HepG2 (cell line): ENCODE measurements at regions not wholly inside any gene's neighbourhood (a gene's known extent, or its start where the extent isn't known, plus 50 kb on each side); places are given as distances from the start of the nearest gene placed in this dataset.

Source experiments
- GLI4 ChIP-seq: sonication (generic); formaldehyde crosslinking; IDR thresholded peaks from 2 replicates; pipeline ENCODE4 v1.5.1; 2020; ENCODE audit warnings: missing genetic modification reagents, mild to moderate bottlenecking, moderate library complexity, borderline replicate concordance
- MATR3 ChIP-seq: sonication (generic); formaldehyde crosslinking; IDR thresholded peaks from 2 replicates; pipeline ENCODE4 v1.4.0; 2020; ENCODE audit warnings: missing genetic modification reagents
- RELA ChIP-seq: sonication (generic); formaldehyde crosslinking; IDR thresholded peaks from 2 replicates; pipeline ENCODE4 v1.4.0; 2020; ENCODE audit warnings: missing genetic modification reagents
- SRSF1 ChIP-seq: fragments of 200-400 bp; formaldehyde crosslinking; optimal IDR thresholded peaks from 2 replicates; pipeline ENCODE3; 2017; ENCODE audit warnings: mild to moderate bottlenecking, low read depth, low read length, moderate library complexity
- TEAD2 ChIP-seq: sonication (generic); formaldehyde crosslinking; IDR thresholded peaks from 2 replicates; pipeline ENCODE4 v1.9.0; 2021; ENCODE audit warnings: missing genetic modification reagents
- TMF1 ChIP-seq: sonication (generic); formaldehyde crosslinking; IDR thresholded peaks from 2 replicates; pipeline ENCODE4 v1.8.1; 2022; ENCODE audit warnings: low read depth, missing genetic modification reagents
- ZFP62 ChIP-seq: sonication (generic); formaldehyde crosslinking; IDR thresholded peaks from 2 replicates; pipeline ENCODE4 v1.4.0; 2020; ENCODE audit warnings: missing genetic modification reagents
- ZNF143 ChIP-seq: sonication (generic); formaldehyde crosslinking; IDR thresholded peaks from 2 replicates; pipeline ENCODE4 v1.4.0; 2020; ENCODE audit warnings: missing genetic modification reagents
- ZNF3 ChIP-seq: IDR thresholded peaks from 2 replicates; pipeline ENCODE4 v1.7.0; 2017; ENCODE audit warnings: inconsistent platforms
- ZNF605 ChIP-seq: sonication (generic); formaldehyde crosslinking; IDR thresholded peaks from 2 replicates; pipeline ENCODE4 v1.8.0; 2022; ENCODE audit warnings: mild to moderate bottlenecking, missing genetic modification reagents
- ZNF703 ChIP-seq: sonication (generic); formaldehyde crosslinking; IDR thresholded peaks from 2 replicates; pipeline ENCODE4 v1.5.1; 2020; ENCODE audit warnings: missing genetic modification reagents, mild to moderate bottlenecking, moderate library complexity, borderline replicate concordance
- TF ChIP-seq, protein P1 (sequence below): sonication (generic); formaldehyde crosslinking; IDR thresholded peaks from 2 replicates; pipeline ENCODE4 v1.4.0; 2020; ENCODE audit warnings: mild to moderate bottlenecking, low read depth, missing genetic modification reagents
- TF ChIP-seq, protein P2 (sequence below): sonication (generic); formaldehyde crosslinking; IDR thresholded peaks from 2 replicates; pipeline ENCODE4 v1.8.0; 2022; ENCODE audit warnings: mild to moderate bottlenecking, missing genetic modification reagents
- TF ChIP-seq, protein P3 (sequence below): sonication (generic); formaldehyde crosslinking; IDR thresholded peaks from 2 replicates; pipeline ENCODE4 v1.4.0; 2020; ENCODE audit warnings: mild to moderate bottlenecking, missing genetic modification reagents
- TF ChIP-seq, protein P4 (sequence below): sonication (generic); formaldehyde crosslinking; IDR thresholded peaks from 2 replicates; pipeline ENCODE4 v1.4.0; 2020; ENCODE audit warnings: missing genetic modification reagents, low read depth, mild to moderate bottlenecking, borderline replicate concordance
- TF ChIP-seq, protein P5 (sequence below): IDR thresholded peaks from 2 replicates; pipeline ENCODE4 v1.6.1; 2016; ENCODE audit warnings: mild to moderate bottlenecking

DNA sequence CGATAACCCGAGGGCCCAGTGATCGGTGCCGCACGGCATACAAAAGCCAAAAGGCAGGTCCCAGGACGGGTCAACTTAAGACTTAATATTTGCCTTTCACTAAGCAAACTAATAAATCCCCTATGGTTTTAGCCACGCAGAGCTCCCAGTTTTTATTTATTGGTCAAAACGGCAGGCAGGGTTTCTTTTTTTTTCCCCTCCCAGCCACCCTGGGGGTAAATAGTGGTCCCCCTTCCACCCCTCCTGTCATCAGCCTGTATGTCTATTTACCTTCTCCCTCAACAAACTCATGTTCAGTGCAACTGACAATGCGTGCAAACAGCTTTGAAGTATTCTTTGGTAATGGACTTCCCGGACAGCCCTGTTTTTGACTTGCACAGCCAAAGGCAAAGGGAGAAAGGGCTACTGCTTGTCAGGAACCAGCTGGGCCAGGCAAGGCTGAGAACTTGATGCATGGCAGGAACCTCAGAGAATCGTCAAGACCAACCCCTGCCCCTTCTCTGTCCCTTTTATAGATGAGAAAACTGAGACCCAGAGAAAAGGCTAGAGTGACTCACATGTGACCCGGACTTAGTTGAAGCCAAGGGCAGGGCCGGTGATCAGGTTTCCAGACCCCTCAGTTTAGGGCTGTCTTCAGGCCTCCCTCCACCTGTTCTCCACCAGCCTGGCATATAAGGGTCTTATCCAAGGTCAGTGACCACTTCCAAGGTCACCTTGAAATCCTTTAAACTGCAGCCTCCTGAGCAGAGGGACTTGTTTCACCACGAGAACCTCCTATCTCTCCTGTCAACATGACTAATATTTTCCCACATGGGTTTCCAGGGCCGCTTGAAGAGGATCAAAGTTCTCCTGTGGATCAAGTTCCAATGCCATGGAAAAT lies 279.0 kb downstream of the SOX9 start (continued):
- TF ChIP-seq, protein P1, sequence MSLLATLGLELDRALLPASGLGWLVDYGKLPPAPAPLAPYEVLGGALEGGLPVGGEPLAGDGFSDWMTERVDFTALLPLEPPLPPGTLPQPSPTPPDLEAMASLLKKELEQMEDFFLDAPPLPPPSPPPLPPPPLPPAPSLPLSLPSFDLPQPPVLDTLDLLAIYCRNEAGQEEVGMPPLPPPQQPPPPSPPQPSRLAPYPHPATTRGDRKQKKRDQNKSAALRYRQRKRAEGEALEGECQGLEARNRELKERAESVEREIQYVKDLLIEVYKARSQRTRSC (CRISPR knock-in tag): no peak
- peak; percentile 88; the same call in 1 of the 2 replicates for TF ChIP-seq ZNF605 (CRISPR knock-in tag)
- TF ChIP-seq, protein P2, sequence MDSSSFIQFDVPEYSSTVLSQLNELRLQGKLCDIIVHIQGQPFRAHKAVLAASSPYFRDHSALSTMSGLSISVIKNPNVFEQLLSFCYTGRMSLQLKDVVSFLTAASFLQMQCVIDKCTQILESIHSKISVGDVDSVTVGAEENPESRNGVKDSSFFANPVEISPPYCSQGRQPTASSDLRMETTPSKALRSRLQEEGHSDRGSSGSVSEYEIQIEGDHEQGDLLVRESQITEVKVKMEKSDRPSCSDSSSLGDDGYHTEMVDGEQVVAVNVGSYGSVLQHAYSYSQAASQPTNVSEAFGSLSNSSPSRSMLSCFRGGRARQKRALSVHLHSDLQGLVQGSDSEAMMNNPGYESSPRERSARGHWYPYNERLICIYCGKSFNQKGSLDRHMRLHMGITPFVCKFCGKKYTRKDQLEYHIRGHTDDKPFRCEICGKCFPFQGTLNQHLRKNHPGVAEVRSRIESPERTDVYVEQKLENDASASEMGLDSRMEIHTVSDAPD: peak; percentile 96
- TF ChIP-seq SRSF1: no peak
- no peak for TF ChIP-seq MATR3 (CRISPR knock-in tag)
- TF ChIP-seq, protein P3, sequence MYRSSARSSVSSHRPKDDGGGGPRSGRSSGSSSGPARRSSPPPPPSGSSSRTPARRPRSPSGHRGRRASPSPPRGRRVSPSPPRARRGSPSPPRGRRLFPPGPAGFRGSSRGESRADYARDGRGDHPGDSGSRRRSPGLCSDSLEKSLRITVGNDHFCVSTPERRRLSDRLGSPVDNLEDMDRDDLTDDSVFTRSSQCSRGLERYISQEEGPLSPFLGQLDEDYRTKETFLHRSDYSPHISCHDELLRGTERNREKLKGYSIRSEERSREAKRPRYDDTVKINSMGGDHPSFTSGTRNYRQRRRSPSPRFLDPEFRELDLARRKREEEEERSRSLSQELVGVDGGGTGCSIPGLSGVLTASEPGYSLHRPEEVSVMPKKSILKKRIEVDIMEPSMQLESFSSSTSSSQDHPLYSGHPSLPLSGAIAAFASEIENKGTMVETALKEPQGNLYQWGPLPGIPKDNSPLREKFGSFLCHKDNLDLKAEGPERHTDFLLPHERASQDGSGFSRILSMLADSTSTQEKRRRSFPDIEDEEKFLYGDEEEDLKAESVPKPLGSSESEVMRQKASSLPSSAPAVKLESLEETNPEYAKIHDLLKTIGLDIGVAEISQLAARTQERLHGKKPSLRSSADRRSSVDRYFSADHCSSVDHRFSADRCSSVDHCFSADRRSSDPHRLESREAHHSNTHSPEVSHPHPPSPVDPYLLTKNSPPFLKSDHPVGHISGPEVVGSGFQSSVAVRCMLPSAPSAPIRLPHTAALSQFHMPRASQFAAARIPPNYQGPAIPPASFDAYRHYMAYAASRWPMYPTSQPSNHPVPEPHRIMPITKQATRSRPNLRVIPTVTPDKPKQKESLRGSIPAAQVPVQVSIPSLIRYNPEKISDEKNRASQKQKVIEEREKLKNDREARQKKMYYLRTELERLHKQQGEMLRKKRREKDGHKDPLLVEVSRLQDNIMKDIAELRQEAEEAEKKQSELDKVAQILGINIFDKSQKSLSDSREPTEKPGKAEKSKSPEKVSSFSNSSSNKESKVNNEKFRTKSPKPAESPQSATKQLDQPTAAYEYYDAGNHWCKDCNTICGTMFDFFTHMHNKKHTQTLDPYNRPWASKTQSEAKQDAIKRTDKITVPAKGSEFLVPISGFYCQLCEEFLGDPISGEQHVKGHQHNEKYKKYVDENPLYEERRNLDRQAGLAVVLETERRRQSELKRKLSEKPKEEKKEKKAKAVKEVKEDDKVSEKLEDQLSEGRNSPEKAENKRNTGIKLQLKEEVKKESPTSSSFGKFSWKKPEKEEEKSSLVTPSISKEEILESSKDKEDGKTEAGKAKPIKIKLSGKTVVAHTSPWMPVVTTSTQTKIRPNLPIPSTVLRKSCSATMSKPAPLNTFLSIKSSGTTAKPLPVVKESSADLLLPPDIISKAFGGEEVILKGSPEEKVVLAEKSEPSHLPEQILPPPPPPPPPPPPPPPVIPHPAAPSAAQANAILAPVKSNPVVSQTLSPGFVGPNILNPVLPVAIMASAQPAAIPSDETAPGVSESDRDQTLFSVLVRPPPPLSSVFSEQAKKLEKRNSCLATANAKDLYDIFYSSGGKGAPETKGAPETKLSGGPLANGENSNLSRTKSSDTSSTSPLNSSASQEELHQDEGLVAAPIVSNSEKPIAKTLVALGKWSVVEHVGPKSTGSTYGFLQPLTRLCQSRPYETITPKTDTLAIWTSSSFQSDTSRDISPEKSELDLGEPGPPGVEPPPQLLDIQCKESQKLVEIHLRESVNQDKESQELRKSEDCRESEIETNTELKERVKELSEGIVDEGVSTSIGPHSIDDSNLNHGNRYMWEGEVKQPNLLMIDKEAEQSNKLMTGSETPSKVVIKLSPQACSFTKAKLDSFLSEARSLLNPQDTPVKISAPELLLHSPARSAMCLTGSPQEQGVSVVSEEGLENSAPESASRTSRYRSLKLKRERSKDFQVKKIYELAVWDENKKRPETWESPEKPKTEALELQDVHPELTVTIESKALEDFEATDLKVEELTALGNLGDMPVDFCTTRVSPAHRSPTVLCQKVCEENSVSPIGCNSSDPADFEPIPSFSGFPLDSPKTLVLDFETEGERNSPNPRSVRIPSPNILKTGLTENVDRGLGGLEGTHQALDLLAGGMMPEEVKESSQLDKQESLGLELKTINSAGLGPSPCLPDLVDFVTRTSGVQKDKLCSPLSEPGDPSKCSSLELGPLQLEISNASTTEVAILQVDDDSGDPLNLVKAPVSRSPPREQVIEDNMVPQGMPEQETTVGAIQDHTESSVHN (CRISPR knock-in tag): peak; percentile 65; the same call in 1 of the 2 replicates
- TF ChIP-seq ZNF3 (CRISPR knock-in tag): peak; percentile 85
- peak; percentile 45; the same call in 1 of the 2 replicates for TF ChIP-seq ZNF143 (CRISPR knock-in tag)
- TF ChIP-seq ZFP62 (CRISPR knock-in tag): no peak
- no peak for TF ChIP-seq TEAD2 (CRISPR knock-in tag)
- TF ChIP-seq, protein P4, sequence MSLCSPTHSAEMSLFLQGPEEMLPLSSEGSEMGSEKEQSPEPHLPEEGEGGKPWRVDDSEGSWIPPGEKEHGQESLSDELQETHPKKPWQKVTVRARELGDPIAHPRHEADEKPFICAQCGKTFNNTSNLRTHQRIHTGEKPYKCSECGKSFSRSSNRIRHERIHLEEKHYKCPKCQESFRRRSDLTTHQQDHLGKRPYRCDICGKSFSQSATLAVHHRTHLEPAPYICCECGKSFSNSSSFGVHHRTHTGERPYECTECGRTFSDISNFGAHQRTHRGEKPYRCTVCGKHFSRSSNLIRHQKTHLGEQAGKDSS (CRISPR knock-in tag): peak; percentile 89
- TF ChIP-seq, protein P5, sequence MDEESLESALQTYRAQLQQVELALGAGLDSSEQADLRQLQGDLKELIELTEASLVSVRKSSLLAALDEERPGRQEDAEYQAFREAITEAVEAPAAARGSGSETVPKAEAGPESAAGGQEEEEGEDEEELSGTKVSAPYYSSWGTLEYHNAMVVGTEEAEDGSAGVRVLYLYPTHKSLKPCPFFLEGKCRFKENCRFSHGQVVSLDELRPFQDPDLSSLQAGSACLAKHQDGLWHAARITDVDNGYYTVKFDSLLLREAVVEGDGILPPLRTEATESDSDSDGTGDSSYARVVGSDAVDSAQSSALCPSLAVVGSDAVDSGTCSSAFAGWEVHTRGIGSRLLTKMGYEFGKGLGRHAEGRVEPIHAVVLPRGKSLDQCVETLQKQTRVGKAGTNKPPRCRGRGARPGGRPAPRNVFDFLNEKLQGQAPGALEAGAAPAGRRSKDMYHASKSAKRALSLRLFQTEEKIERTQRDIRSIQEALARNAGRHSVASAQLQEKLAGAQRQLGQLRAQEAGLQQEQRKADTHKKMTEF: peak; percentile 99
- no peak for TF ChIP-seq GLI4 (CRISPR knock-in tag)
- peak; percentile 98 for TF ChIP-seq ZNF703 (CRISPR knock-in tag)
- peak; percentile 65; the same call in 1 of the 2 replicates for TF ChIP-seq TMF1 (CRISPR knock-in tag)
- TF ChIP-seq RELA (CRISPR knock-in tag): peak; percentile 93
